Panc1 (cell line): ENCODE measurements at regions not wholly inside any gene's neighbourhood (a gene's known extent, or its start where the extent isn't known, plus 50 kb on each side); places are given as distances from the start of the nearest gene placed in this dataset.

Experiments used
- ATAC-seq: fragments of 200-7000 bp; cut with Tn5 transposase; 2 replicates; pipeline ENCODE4 v1.9.1; 2020; ENCODE audit warnings: mild to moderate bottlenecking, moderate library complexity
- BruUV-seq: library from RNA; stranded (reverse); fragments of 400-500 nt; replicated peaks from 2 replicates; lab custom pipeline; 2021; lab: Mats Ljungman, UMichigan
- CTCF ChIA-PET: fragments of 300-600 bp; sonication (Branson Sonifier 250); formaldehyde crosslinking; loops from one replicate; lab custom pipeline; 2022; ENCODE audit warnings: antibody characterized with exemption; lab: Charles Lee
- POLR2A ChIA-PET: fragments of 300-600 bp; sonication (Branson Sonifier 250); formaldehyde crosslinking; loops from one replicate; lab custom pipeline; 2022; ENCODE audit warnings: antibody characterized with exemption; lab: Charles Lee
- DNase-seq: peaks from one replicate; pipeline ENCODE4 v3.0.0-alpha.2; 2010; ENCODE audit warnings: low read depth, low spot score
- H3K27ac ChIP-seq: 2 replicates; pipeline ENCODE4 v1.5.1; 2011; ENCODE audit warnings: mild to moderate bottlenecking, low read length, inconsistent platforms
- H3K27me3 ChIP-seq: fragments of 200-500 bp; sonication (Bioruptor generic); 2 replicates; pipeline ENCODE4 v1.6.0; 2014; ENCODE audit warnings: low read length, inconsistent platforms; ENCODE audit not compliant: control insufficient read depth, insufficient read depth
- H3K36me3 ChIP-seq: fragments of 200-500 bp; sonication (Bioruptor generic); 2 replicates; pipeline ENCODE4 v1.5.1; 2014; ENCODE audit warnings: inconsistent platforms, mild to moderate bottlenecking, low read length, moderate library complexity; ENCODE audit not compliant: control insufficient read depth, insufficient read depth
- H3K4me1 ChIP-seq: 2 replicates; pipeline ENCODE4 v1.5.1; 2011; ENCODE audit warnings: inconsistent platforms, mild to moderate bottlenecking, low read length, moderate library complexity; ENCODE audit not compliant: control insufficient read depth, insufficient read depth
- H3K4me3 ChIP-seq, 2 experiments: 2 replicates each; pipeline ENCODE4 v1.5.1; 2011 to 2012; ENCODE audit warnings: low read depth in 2 of 2, low read length in 2 of 2, mild to moderate bottlenecking in 2 of 2, inconsistent platforms in 1 of 2, moderate library complexity in 1 of 2
- H3K9me3 ChIP-seq: fragments of 200-500 bp; sonication (Bioruptor generic); 2 replicates; pipeline ENCODE4 v1.5.1; 2014; ENCODE audit warnings: low read depth, mild to moderate bottlenecking, inconsistent platforms, low read length, moderate library complexity; ENCODE audit not compliant: control insufficient read depth, insufficient read depth
- CTCF ChIP-seq: fragments of 450-650 bp; IDR thresholded peaks from 2 replicates; pipeline ENCODE4 v1.5.1; 2017; ENCODE audit warnings: mild to moderate bottlenecking
- POLR2AphosphoS5 ChIP-seq: IDR thresholded peaks from 2 replicates; pipeline ENCODE4 v1.6.1; 2012; ENCODE audit warnings: mild to moderate bottlenecking, low read depth, low read length, moderate library complexity
- REST ChIP-seq, 2 experiments: IDR thresholded peaks; 2 replicates each; pipeline ENCODE4 v1.6.1; 2011 to 2012; ENCODE audit warnings: low read depth in 2 of 2, control low read depth in 1 of 2, low read length in 1 of 2, mild to moderate bottlenecking in 1 of 2, moderate library complexity in 1 of 2; ENCODE audit not compliant: insufficient read depth in 1 of 2
- SIN3A ChIP-seq: IDR thresholded peaks from 2 replicates; pipeline ENCODE4 v1.6.1; 2012; ENCODE audit warnings: low read depth, mild to moderate bottlenecking, low read length, moderate library complexity, borderline replicate concordance; ENCODE audit not compliant: insufficient read depth
- TCF7L2 ChIP-seq: IDR thresholded peaks from 2 replicates; pipeline ENCODE4 v1.6.1; 2011; ENCODE audit warnings: mild to moderate bottlenecking, low read depth, low read length, inconsistent platforms
- in situ Hi-C: cut with HindIII; loops from 2 replicates; pipeline ENCODE4 v1.10.0; 2016; ENCODE audit warnings: low sequenced_read_pairs, low pct_unique_long_range_greater_than_20kb
- intact Hi-C: fragments of 100-400 bp; cut with micrococcal nuclease; formaldehyde crosslinking; loops from one replicate; pipeline ENCODE4 v1.10.0; 2022; ENCODE audit not compliant: unreplicated experiment

GRCh38 chr1:82143108-82143833 is 342.5 kb downstream of the ADGRL2 start:
- Histone ChIP-seq H3K4me1 (no peaks in the 10 kb centered on the region), H3K9me3 (no peaks in the 10 kb centered on the region), H3K36me3 (no peaks in the 10 kb centered on the region), H3K4me3 (no peak overlapping the region), H3K27ac (no peak overlapping the region), H3K27me3 (no peaks in the 10 kb centered on the region)
- intact Hi-C loops (no loop called here), in situ Hi-C loops (no loop called here)
- no TSS peak for BruUV-seq
- POLR2A ChIA-PET = no interaction called here
- no peak for ATAC-seq
- no peak for TF ChIP-seq TCF7L2
- DNase-seq = no peak
- CTCF ChIA-PET = no interaction called here

GRCh38 chr1:82141390-82141789 is 340.7 kb downstream of the ADGRL2 start:
- TF ChIP-seq REST (IDR thresholded peaks at IDR 0.05; ENCODE audit: insufficient read depth in 1 of 2, low read depth in 2 of 2, low read length in 1 of 2) (no peak), SIN3A (no peak), POLR2AphosphoS5 (no peak), CTCF (no peak)
- ChIA-PET POLR2A (no interaction called here), CTCF (no interaction called here)
- H3K4me1 ChIP-seq = no peaks in the 10 kb centered on the region
- H3K36me3 ChIP-seq = no peaks in the 10 kb centered on the region
- ATAC-seq (no peak), DNase-seq (no peak)
- H3K9me3 ChIP-seq = no peaks in the 10 kb centered on the region
- H3K4me3 ChIP-seq = no peak overlapping the region
- no peak overlapping the region for H3K27ac ChIP-seq
- H3K27me3 ChIP-seq = no peaks in the 10 kb centered on the region
- intact Hi-C loops (no loop called here), in situ Hi-C loops (no loop called here)
- BruUV-seq = no TSS peak

GRCh38 chr1:82139751-82140468 is 339.2 kb downstream of the ADGRL2 start:
- Histone ChIP-seq H3K4me3 (no peak overlapping the region), H3K9me3 (no peaks in the 10 kb centered on the region), H3K27ac (no peak overlapping the region), H3K36me3 (no peaks in the 10 kb centered on the region), H3K4me1 (no peaks in the 10 kb centered on the region), H3K27me3 (no peaks in the 10 kb centered on the region)
- no peak for DNase-seq
- no TSS peak for BruUV-seq
- no peak for ATAC-seq
- in situ Hi-C loops (no loop called here), intact Hi-C loops (no loop called here)
- ChIA-PET CTCF (no interaction called here), POLR2A (no interaction called here)
- TF ChIP-seq CTCF = no peak
- TF ChIP-seq POLR2AphosphoS5 = no peak
- TF ChIP-seq REST (IDR thresholded peaks at IDR 0.05; ENCODE audit: insufficient read depth in 1 of 2, low read depth in 2 of 2, low read length in 1 of 2) = no peak
- no peak for TF ChIP-seq TCF7L2
- no peak for TF ChIP-seq SIN3A
